NB4 (cell line): ENCODE measurements at regions not wholly inside any gene's neighbourhood (a gene's known extent, or its start where the extent isn't known, plus 50 kb on each side); places are given as distances from the start of the nearest gene placed in this dataset.

Source experiments
- POLR2A ChIP-seq: IDR thresholded peaks from 2 replicates; pipeline ENCODE4 v1.6.1; 2011; ENCODE audit warnings: mild to moderate bottlenecking; ENCODE audit not compliant: insufficient read length; ENCODE audit errors: extremely low read depth
- TF ChIP-seq, protein P1 (sequence below): IDR thresholded peaks from one replicate; pipeline ENCODE4 v1.5.1; 2012; ENCODE audit warnings: low read depth, low read length

DNA sequence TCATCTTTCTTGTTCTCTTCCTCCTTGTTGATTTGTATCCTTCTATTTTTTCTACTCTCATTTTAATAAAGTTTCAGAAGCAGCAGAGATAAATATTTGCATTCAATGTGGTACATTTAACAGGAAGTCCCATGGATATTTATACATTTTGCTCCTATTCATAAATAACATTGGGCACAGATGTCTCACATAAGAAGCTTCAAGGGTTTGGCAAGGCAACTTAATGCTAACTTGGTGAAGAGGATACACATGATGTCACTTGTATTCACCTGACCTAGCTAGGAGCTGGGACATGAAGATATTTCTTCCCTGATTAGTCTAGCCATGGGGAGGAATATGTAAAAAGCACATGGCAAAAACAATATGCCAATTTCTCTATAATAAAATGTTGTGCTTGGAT lies 65.1 kb upstream of the DUSP10 start:
- TF ChIP-seq, protein P1, sequence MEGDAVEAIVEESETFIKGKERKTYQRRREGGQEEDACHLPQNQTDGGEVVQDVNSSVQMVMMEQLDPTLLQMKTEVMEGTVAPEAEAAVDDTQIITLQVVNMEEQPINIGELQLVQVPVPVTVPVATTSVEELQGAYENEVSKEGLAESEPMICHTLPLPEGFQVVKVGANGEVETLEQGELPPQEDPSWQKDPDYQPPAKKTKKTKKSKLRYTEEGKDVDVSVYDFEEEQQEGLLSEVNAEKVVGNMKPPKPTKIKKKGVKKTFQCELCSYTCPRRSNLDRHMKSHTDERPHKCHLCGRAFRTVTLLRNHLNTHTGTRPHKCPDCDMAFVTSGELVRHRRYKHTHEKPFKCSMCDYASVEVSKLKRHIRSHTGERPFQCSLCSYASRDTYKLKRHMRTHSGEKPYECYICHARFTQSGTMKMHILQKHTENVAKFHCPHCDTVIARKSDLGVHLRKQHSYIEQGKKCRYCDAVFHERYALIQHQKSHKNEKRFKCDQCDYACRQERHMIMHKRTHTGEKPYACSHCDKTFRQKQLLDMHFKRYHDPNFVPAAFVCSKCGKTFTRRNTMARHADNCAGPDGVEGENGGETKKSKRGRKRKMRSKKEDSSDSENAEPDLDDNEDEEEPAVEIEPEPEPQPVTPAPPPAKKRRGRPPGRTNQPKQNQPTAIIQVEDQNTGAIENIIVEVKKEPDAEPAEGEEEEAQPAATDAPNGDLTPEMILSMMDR: no peak
- no peak for TF ChIP-seq POLR2A
